WI38 (cell line): ENCODE measurements at regions not wholly inside any gene's neighbourhood (a gene's known extent, or its start where the extent isn't known, plus 50 kb on each side); places are given as distances from the start of the nearest gene placed in this dataset.

Experiments used
- H3K4me3 ChIP-seq: 2 replicates; pipeline ENCODE4 v1.5.1; 2011; ENCODE audit warnings: low read depth, mild to moderate bottlenecking, control low read depth, low read length
- CTCF ChIP-seq: IDR thresholded peaks from 2 replicates; pipeline ENCODE4 v1.5.1; 2012; ENCODE audit warnings: low read depth, mild to moderate bottlenecking, control low read depth, low read length

DNA sequence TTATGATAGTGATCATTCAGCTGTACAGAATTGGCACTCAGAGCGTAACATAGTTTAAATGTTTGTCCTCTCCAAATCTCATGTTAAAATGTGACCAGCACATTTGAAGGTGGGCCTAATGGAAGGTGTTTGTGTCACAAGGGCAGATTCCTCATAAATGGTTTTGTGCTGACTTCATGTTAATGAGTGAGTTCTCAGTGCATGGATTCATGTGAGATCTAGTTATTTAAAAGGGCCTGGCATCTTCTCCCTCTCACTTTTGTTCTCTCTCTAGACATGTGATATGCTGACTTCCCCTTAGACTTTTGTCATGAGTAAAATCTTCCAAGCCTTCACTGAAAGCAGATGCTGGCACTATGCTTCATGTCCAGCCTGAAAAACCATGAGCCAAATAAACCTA lies 452.4 kb upstream of the PTCHD4 start:
- TF ChIP-seq CTCF: no peak
- no peak overlapping the region for H3K4me3 ChIP-seq

DNA sequence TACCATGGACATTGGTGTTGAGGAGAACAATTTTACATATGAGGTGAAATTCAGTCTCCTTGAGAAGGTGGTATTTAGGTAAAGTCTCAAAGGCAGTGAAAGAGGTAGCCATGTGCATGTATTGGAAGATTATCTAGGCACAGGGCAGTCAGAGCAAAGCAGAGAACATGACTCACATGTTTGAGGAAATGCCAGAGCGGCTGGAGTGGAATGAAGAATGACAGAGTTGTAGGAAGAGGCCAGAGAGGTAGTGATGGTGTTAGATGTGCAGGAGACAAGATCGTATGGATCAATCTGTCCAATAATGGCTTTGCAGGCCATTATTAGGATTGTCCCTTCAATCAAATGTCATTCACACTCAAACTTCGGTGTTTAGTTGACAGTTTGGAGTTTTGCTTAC lies 449.4 kb upstream of the PTCHD4 start:
- TF ChIP-seq CTCF: no peak
- no peak overlapping the region for H3K4me3 ChIP-seq

GRCh38 chr6:48553467-48554189 lies 442.6 kb upstream of the PTCHD4 start:
- H3K4me3 ChIP-seq: no peak overlapping the region
- TF ChIP-seq CTCF: no peak

- H3K4me3 ChIP-seq: no peak overlapping the region
- TF ChIP-seq CTCF: no peak
These were observed 441.9 kb upstream of the PTCHD4 start for GRCh38 chr6:48552905-48553304.

DNA sequence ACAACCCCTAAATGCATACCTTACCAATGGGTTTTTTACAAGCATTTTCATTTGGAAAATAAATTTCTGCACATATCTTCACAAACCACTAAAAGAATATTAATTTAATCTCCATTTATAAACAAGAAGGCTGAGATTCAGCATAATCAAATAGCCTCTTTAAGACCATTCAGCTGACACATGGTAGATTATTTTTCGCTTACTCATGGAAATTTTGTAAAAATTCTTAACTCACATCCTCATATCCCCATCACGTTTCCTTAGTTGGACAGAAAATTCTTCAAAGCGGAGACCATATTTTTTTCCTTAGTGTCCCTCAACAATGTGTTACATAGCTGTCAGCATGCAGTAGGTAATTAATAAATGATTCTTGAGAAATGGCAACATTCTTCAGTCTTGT lies 439.6 kb upstream of the PTCHD4 start:
- H3K4me3 ChIP-seq: no peak overlapping the region
- TF ChIP-seq CTCF: no peak

- H3K4me3 ChIP-seq: no peak overlapping the region
- TF ChIP-seq CTCF: no peak
These were observed 431.2 kb upstream of the PTCHD4 start for GRCh38 chr6:48542191-48542590.

- TF ChIP-seq CTCF: no peak
- H3K4me3 ChIP-seq: no peak overlapping the region
These were observed 430.7 kb upstream of the PTCHD4 start for GRCh38 chr6:48541649-48542048.
